ENCODE measurements at regions not wholly inside any gene's neighbourhood (a gene's known extent, or its start where the extent isn't known, plus 50 kb on each side); places are given as distances from the start of the nearest gene placed in this dataset.

- CTCF ChIA-PET (ENCODE audit: partially characterized antibody) = no interaction called here
- Histone ChIP-seq H2BK15ac (ENCODE audit: low read length) (no peak overlapping the region), H2AFZ (ENCODE audit: low read length) (no peak overlapping the region), H3K14ac (ENCODE audit: insufficient read length) (no peak overlapping the region), H3K79me1 (ENCODE audit: low read depth, low read length) (no peaks in the 10 kb centered on the region), H3K4me3 (ENCODE audit: extremely low read depth in 1 of 4, insufficient read depth in 2 of 4, low read depth in 3 of 4, low read length in 4 of 4) (no peak overlapping the region), H3K23ac (ENCODE audit: insufficient read length) (no peak overlapping the region), H3K9me3 (ENCODE audit: insufficient read depth in 2 of 2, low read depth in 1 of 2, low read length in 1 of 2) (0 out of 4 replicates have a peak, but pooled peaks cover 0 to 2% of the 10 kb centered on the region in 2 experiments), H3K9ac (replicated peaks in 1 of 4; ENCODE audit: extremely low read depth in 1 of 4, low read depth in 3 of 4, low read length in 3 of 4) (no peak overlapping the region), H2BK12ac (ENCODE audit: low read depth, low read length) (no peak overlapping the region), H3K23me2 (ENCODE audit: low read depth, low read length) (no peaks in the 10 kb centered on the region), H3K4me1 (replicated peaks in 1 of 4; ENCODE audit: control insufficient read depth in 3 of 4, insufficient read depth in 4 of 4, low read length in 3 of 4) (no peaks in the 10 kb centered on the region), H2BK20ac (ENCODE audit: low read length) (no peak overlapping the region), H3K18ac (ENCODE audit: extremely low read depth, low read length) (no peak overlapping the region), H3K79me2 (ENCODE audit: control insufficient read depth in 1 of 2, insufficient read depth in 2 of 2, low read length in 2 of 2) (no peaks in the 10 kb centered on the region), H4K5ac (ENCODE audit: insufficient read length, low read depth, low read length) (no peak overlapping the region), H3K27me3 (replicated peaks in 1 of 4; ENCODE audit: control insufficient read depth in 3 of 4, extremely low read depth in 1 of 4, insufficient read depth in 3 of 4, low read length in 3 of 4) (no peaks in the 10 kb centered on the region), H3K27ac (ENCODE audit: low read depth, low read length) (no peak overlapping the region), H4K91ac (replicated peaks; ENCODE audit: insufficient read length, low read length) (no peak overlapping the region), H3K36me3 (ENCODE audit: control insufficient read depth in 2 of 4, insufficient read depth in 4 of 4, low read length in 3 of 4) (no peaks in the 10 kb centered on the region), H3K56ac (replicated peaks; ENCODE audit: insufficient read length, low read depth, low read length) (no peak overlapping the region), H2BK5ac (ENCODE audit: low read depth, low read length) (no peak overlapping the region), H3K4me2 (ENCODE audit: insufficient read depth in 1 of 2, low read depth in 2 of 2, low read length in 2 of 2) (no peak overlapping the region), H2AK5ac (ENCODE audit: low read depth, low read length) (no peak overlapping the region), H4K20me1 (replicated peaks in 1 of 2; ENCODE audit: control insufficient read depth in 1 of 2, insufficient read depth in 2 of 2, low read length in 2 of 2) (no peaks in the 10 kb centered on the region), H3K4ac (replicated peaks; ENCODE audit: insufficient read length, low read depth, low read length) (no peak overlapping the region), H2BK120ac (replicated peaks; ENCODE audit: low read depth, low read length) (no peak overlapping the region), H4K8ac (ENCODE audit: extremely low read depth, insufficient read depth, low read length) (no peak overlapping the region)
- POLR2A ChIA-PET (ENCODE audit: partially characterized antibody) = no interaction called here
- DNase-seq (ENCODE audit: low read depth in 1 of 2, low spot score in 2 of 2) (no peak), FAIRE-seq (no peak)
- 96% methylated on average over 3 of the region's 3 CpGs; no CpG with 5 or more reads in 1 of the 2 experiments for WGBS, 2 experiments (ENCODE audit: extremely low coverage in 1 of 2, insufficient coverage in 1 of 2, insufficient read length in 1 of 2, insufficient replicate concordance in 2 of 2, low coverage in 1 of 2, low lambda C conversion rate in 2 of 2, missing lambda C conversion rate in 1 of 2)
- TF ChIP-seq CBX5 (IDR thresholded peaks at IDR 0.05; ENCODE audit: low read depth, low read length) = no peak
- TF ChIP-seq RAD21 (IDR thresholded peaks at IDR 0.05 in 1 of 2, conservative IDR thresholded peaks at IDR 0.05 in 1 of 2; ENCODE audit: low read depth in 2 of 2, low read length in 2 of 2) = no peak
- no peak for TF ChIP-seq SAP30 (IDR thresholded peaks at IDR 0.05; ENCODE audit: insufficient read depth, insufficient replicate concordance, low read length)
- no peak for TF ChIP-seq BCL11A (IDR thresholded peaks at IDR 0.05; ENCODE audit: low read depth in 2 of 2, low read length in 2 of 2)
- no peak for TF ChIP-seq E2F6 (IDR thresholded peaks at IDR 0.05)
- no peak for TF ChIP-seq TBP (IDR thresholded peaks at IDR 0.05; ENCODE audit: low read depth, low read length)
- no peak for TF ChIP-seq PHF8 (conservative IDR thresholded peaks at IDR 0.05; ENCODE audit: low read depth, low read length)
- TF ChIP-seq EP300 (IDR thresholded peaks at IDR 0.05; ENCODE audit: borderline replicate concordance in 1 of 2, low read depth in 2 of 2, low read length in 2 of 2) = no peak
- TF ChIP-seq CREB1 (IDR thresholded peaks at IDR 0.05) = no peak
- TF ChIP-seq SP2 (IDR thresholded peaks at IDR 0.05; ENCODE audit: low read length) = no peak
- TF ChIP-seq NANOG (IDR thresholded peaks at IDR 0.05; ENCODE audit: insufficient read depth, low read depth, low read length, poor library complexity, severe bottlenecking) = no peak
- no peak for TF ChIP-seq JUN (IDR thresholded peaks at IDR 0.05; ENCODE audit: low read depth, low read length)
- no peak for TF ChIP-seq JUND (IDR thresholded peaks at IDR 0.05; ENCODE audit: low read length)
These were observed 342.9 kb upstream of the RPS23 start for GRCh38 chr5:82620957-82621600.

Data from H1 (cell line).